Skeletal muscle tissue (tissue), 3 donors: ENCODE measurements at regions not wholly inside any gene's neighbourhood (a gene's known extent, or its start where the extent isn't known, plus 50 kb on each side); places are given as distances from the start of the nearest gene placed in this dataset.
"Not testable (repeated sequence)": the region's sequence is repeated elsewhere in the genome, so short reads cannot be mapped to it uniquely, and the experiment has no call there.

Source experiments
- H3K27ac ChIP-seq: one replicate; pipeline ENCODE4 v1.7.0; 2013; ENCODE audit warnings: mild to moderate bottlenecking, low read depth, low read length, inconsistent platforms
- H3K27me3 ChIP-seq, 3 donors: one replicate each; pipeline ENCODE4 v1.7.0; 2013; ENCODE audit warnings: low read length in 3 of 3; ENCODE audit not compliant: control insufficient read depth in 3 of 3, insufficient read depth in 3 of 3
- H3K36me3 ChIP-seq, 3 donors: one replicate each; pipeline ENCODE4 v1.7.0; 2013; ENCODE audit warnings: low read length in 3 of 3; ENCODE audit not compliant: control insufficient read depth in 3 of 3, insufficient read depth in 3 of 3
- H3K4me1 ChIP-seq, 3 donors: one replicate each; pipeline ENCODE4 v1.7.0; 2013; ENCODE audit warnings: low read length in 3 of 3, mild to moderate bottlenecking in 3 of 3; ENCODE audit not compliant: control insufficient read depth in 3 of 3, insufficient read depth in 3 of 3
- H3K4me3 ChIP-seq, 3 donors: one replicate each; pipeline ENCODE4 v1.7.0; 2013; ENCODE audit warnings: low read length in 3 of 3
- H3K9ac ChIP-seq, 3 donors: one replicate each; pipeline ENCODE4 v1.7.0; 2013; ENCODE audit warnings: low read length in 3 of 3, mild to moderate bottlenecking in 3 of 3, moderate library complexity in 2 of 3, low read depth in 1 of 3
- H3K9me3 ChIP-seq, 3 donors: one replicate each; pipeline ENCODE4 v1.7.0; 2013; ENCODE audit warnings: low read length in 3 of 3; ENCODE audit not compliant: control insufficient read depth in 3 of 3
- donor health status: Osteomylitis.

DNA sequence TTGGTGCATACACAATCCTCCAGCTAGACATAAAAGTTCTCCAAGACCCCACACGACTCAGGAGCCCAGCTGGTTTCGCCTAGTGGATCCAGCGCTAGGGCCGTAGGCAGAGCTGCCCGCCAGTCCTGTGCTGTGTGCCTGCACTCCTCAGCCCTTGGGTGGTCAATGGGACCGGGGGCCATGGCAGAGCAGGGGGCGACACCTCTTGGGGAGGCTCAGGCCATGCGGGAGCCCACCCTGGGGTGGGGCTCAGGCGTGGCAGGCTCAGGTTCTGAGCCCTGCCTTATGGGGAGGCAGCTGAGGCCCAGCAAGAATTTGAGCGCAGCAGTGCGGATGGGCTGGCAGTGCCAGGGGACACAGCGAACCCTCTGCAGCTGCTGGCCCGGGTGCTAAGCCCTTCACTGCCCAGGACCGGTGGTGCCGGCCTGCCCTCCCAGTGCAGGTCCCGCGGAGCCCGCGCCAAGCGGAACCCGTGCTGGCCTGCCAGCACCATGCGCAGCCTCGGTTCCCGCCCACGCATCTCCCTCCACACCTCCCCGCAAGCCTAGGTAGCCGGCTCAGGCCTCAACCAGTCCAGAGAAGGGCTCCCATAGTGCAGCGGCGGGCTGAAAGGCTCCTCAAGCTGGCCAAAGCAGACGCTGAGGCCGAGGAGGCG, 1566.6 kb upstream of the SLC39A10 start:
- no peaks in the 10 kb centered on the region for H3K4me1 ChIP-seq
- H3K4me3 ChIP-seq: no peak overlapping the region
- no peak overlapping the region for H3K9ac ChIP-seq
- no peaks in the 10 kb centered on the region for H3K27me3 ChIP-seq
- H3K36me3 ChIP-seq: no peaks in the 10 kb centered on the region
- H3K27ac ChIP-seq: no peak overlapping the region
- H3K9me3 ChIP-seq: no peaks in the 10 kb centered on the region

DNA sequence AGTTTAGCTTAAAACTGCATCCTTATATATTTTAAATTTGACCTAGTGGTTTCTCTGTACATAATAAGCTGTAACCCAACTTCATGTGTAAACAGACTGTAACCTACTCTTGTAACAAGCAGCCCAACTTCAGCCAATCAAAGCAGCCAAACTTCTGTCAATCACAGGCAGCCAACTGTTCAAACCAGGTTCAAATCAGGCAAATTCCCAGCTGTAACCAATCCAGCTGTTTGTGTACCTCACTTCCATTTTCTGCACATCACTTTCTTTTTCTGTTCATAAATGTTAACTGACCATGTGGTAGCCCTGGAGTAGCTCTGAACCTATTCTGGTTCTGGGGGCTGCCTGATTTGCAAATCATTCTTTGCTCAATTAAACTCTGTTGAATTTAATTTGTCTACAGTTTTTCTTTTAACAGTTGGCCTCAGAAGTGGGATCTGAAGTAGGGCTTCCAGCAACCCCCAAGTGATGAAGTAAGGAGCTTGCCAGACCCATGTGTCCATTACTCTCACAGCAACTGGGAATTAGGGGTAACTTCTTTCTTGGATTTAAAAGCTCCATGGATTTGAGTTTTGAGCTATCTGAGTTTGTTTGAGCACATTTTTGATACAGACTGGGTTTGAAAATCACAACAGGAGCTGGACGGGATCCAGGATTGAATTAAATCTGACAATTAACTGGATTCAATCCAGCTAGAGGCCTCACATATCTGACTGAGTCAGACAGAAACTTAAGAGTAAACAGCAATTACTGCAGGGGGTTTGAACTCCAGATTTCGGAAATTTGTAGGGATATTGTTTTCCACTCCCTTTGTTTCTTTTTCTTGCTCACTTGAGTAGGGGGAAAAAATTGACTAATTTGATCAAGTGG, 1569.7 kb upstream of the SLC39A10 start:
- Histone ChIP-seq H3K9ac (no peak overlapping the region), H3K36me3 (no peaks in the 10 kb centered on the region), H3K4me3 (no peak overlapping the region), H3K27me3 (no peaks in the 10 kb centered on the region), H3K27ac (no peak overlapping the region), H3K4me1 (no peaks in the 10 kb centered on the region), H3K9me3 (no peaks in the 10 kb centered on the region)

DNA sequence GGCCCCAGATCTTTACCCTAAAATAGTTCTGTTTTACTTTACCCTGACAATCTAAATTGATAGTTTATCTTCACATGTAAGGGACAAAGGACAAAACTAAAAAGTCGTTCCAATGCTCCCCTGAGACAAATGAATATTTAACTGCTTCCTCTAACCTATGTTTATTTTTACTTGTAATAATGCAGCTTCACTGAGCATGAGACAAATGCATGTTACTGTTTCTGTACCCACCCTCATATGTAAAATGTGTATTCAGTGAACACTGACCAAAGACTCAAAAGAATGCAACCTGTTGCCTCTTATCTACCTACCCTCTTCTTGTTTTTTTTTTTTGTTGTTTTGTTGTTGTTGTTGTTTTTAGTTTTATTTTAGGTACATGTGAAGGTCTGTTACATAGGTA, 1570.9 kb upstream of the SLC39A10 start:
- no peak overlapping the region for H3K27ac ChIP-seq
- no peaks in the 10 kb centered on the region for H3K4me1 ChIP-seq
- no peaks in the 10 kb centered on the region for H3K36me3 ChIP-seq
- no peak overlapping the region for H3K4me3 ChIP-seq
- H3K27me3 ChIP-seq: no peaks in the 10 kb centered on the region
- H3K9ac ChIP-seq: no peak overlapping the region
- H3K9me3 ChIP-seq: no peaks in the 10 kb centered on the region

DNA sequence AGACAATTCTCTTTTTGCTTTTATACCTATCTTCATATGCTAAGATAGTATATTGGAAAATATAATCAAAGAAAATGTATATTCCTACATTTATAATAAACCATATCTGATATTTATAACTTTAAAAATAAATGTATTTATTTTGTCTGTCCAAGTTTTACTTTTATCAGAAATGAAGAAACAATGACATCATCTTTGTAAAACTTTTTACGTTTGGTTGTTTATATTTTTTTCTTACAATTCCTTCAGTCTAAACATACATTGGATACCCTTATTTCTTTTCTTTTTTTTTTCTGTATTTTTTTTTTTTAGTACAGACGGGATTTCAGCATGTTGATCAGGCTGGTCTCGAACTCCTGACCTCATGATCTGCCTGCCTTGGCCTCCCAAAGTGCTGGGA, 1577.0 kb upstream of the SLC39A10 start:
- H3K27me3 ChIP-seq: no peaks in the 10 kb centered on the region
- no peak overlapping the region for H3K9ac ChIP-seq
- no peak overlapping the region for H3K4me3 ChIP-seq
- no peaks in the 10 kb centered on the region for H3K36me3 ChIP-seq
- H3K4me1 ChIP-seq: no peaks in the 10 kb centered on the region
- H3K9me3 ChIP-seq: no peaks in the 10 kb centered on the region
- no peak overlapping the region for H3K27ac ChIP-seq

DNA sequence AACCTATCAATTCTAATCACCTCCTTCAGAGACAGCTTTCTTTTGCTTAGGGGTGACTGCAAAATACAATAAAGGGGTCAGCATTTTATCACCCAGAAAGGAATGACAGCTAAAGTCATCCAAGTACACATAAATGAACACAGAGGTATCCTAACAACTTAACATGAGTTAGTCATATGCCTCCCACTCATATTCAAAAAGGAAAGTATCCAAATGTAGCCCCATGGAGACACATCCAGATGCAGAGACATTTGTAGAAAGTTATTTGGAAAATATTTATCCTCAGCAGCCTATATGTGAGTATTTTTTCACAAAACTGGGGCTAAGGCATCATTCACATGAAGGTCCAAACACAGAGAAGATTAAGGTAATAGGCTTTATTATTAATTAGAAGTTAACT, 1579.7 kb upstream of the SLC39A10 start:
- Histone ChIP-seq H3K4me3 (no peak overlapping the region), H3K27ac (no peak overlapping the region), H3K4me1 (no peaks in the 10 kb centered on the region), H3K9me3 (no peaks in the 10 kb centered on the region), H3K36me3 (no peaks in the 10 kb centered on the region), H3K27me3 (no peaks in the 10 kb centered on the region), H3K9ac (no peak overlapping the region)

DNA sequence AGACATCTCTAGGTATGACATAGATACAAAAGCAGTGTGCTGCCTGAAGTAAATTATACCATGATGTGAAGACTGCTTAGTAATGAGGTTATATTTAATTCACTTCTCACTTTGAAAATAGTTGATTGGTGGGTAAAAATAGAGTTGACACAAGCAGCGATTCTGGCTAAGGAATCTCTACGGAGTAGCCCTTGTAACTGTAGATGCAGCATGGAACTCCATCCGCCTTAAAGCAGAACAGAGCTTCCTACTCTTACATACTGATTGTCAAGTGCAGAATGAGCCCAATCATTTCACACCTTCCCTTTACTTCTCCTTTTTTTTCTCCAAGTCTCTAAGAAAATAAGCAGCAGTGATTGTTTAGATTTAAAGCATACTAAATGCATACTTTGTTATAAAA, 1594.6 kb upstream of the SLC39A10 start:
- Histone ChIP-seq H3K36me3 (no peaks in the 10 kb centered on the region), H3K27me3 (no peaks in the 10 kb centered on the region), H3K4me1 (no peaks in the 10 kb centered on the region), H3K9ac (no peak overlapping the region), H3K4me3 (no peak overlapping the region), H3K9me3 (peaks cover 2 to 9% (median 3%) of the 10 kb centered on the region in 3 donors), H3K27ac (no peak overlapping the region)

DNA sequence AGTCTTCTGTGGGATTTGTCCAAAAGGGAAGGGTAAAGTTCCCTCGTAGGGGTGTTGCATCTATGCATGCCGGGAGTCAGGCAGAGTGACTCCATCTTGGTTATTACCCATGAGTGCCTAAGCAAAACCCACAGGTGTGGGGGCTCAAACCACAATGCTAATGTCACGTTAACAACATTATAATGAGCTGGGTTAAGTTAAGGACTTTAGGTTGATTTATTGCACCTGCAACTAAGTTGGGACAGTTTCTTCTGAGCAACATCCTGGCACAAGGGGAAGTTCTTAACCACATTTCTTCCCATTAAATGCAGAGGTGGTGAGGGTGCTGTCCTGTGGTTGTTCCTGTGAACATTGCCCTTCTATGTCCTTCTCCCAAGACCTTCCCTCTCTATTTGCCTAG, 1596.8 kb upstream of the SLC39A10 start:
- no peak overlapping the region for H3K9ac ChIP-seq
- no peaks in the 10 kb centered on the region for H3K27me3 ChIP-seq
- H3K36me3 ChIP-seq: no peaks in the 10 kb centered on the region
- no peak overlapping the region for H3K27ac ChIP-seq
- H3K9me3 ChIP-seq: peaks cover 2 to 9% (median 3%) of the 10 kb centered on the region in 3 donors
- no peaks in the 10 kb centered on the region for H3K4me1 ChIP-seq
- H3K4me3 ChIP-seq: no peak overlapping the region

DNA sequence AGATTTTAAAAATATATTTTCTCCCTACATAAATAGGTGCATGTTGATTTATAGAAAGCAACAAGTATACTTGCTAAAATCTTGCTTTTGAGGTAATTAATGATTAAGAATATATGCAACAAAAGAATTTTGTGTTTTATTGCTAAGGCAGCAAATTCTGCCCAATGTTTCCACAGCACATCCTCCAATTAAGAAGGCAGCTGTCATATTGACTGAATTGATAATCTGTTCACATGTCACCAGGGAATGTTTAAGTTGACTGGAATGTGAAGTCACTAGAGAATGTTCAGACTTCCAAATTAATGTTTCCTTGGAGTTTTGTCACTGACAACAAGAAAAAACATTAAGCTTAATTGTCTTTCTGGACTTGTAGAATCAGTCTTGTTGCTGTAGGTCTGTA, 1602.7 kb upstream of the SLC39A10 start:
- no peak overlapping the region for H3K9ac ChIP-seq
- no peaks in the 10 kb centered on the region for H3K9me3 ChIP-seq
- no peaks in the 10 kb centered on the region for H3K27me3 ChIP-seq
- H3K36me3 ChIP-seq: no peaks in the 10 kb centered on the region
- no peak overlapping the region for H3K4me3 ChIP-seq
- H3K4me1 ChIP-seq: no peaks in the 10 kb centered on the region
- no peak overlapping the region for H3K27ac ChIP-seq

DNA sequence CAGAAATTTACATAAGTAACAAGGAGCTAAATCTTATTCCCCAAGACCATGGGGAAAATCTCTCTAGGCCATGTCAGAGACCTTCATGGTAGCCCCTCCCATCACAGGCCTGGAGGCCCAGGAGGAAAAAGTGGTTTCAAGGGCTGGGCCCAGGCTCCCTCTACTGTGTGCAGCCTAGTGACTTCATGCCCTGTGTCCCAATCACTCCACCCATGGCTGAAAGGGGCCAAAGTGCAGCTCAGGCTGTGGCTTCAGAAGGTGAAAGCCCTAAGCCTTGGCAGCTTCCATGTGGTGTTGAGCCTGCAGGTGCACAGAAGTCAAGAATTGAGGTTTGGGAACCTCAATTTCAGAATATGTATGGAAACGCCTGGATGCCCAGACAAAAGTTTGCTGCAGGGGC, 1612.7 kb upstream of the SLC39A10 start:
- Histone ChIP-seq H3K27ac (no peak overlapping the region), H3K4me1 (no peaks in the 10 kb centered on the region), H3K4me3 (no peak overlapping the region), H3K9me3 (no peaks in the 10 kb centered on the region), H3K27me3 (no peaks in the 10 kb centered on the region), H3K9ac (no peak overlapping the region), H3K36me3 (no peaks in the 10 kb centered on the region)

DNA sequence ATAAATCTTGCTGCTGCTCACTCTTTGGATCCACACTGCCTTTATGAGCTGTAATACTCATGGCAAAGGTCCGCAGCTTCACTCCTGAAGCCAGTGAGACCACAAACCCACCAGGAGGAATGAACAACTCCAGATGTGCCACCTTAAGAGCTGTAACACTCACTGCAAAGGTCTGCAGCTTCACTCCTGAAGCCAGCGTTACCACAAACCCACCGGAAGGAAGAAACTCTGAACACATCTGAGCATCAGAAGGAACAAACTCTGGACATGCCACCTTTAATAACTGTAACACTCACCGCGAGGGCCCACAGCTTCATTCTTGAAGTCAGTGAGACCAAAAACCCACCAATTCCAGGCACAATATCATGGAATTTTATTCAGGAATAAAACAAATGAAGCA, 1635.9 kb upstream of the SLC39A10 start:
- not testable (repeated sequence) for H3K9ac ChIP-seq, H3K9me3 ChIP-seq, H3K27ac ChIP-seq, H3K4me1 ChIP-seq, H3K4me3 ChIP-seq, H3K27me3 ChIP-seq, H3K36me3 ChIP-seq
